Left ventricle myocardium superior (tissue), 1 donor: ENCODE measurements at regions not wholly inside any gene's neighbourhood (a gene's known extent, or its start where the extent isn't known, plus 50 kb on each side); places are given as distances from the start of the nearest gene placed in this dataset.

Experiments
- ATAC-seq: fragments of 200-7000 bp; cut with Tn5 transposase; one replicate; pipeline ENCODE4 v1.9.1; 2020; ENCODE audit warnings: mild to moderate bottlenecking, moderate library complexity
- DNase-seq: peaks from one replicate; pipeline ENCODE4 v3.0.0-alpha.2; 2020
- intact Hi-C: fragments of 100-400 bp; cut with micrococcal nuclease; formaldehyde crosslinking; loops from one replicate; pipeline ENCODE4 v1.11.0; 2022
- donor health status: DM: no; HTN: yes; CAD: no; lungs with severe emphysema.

DNA sequence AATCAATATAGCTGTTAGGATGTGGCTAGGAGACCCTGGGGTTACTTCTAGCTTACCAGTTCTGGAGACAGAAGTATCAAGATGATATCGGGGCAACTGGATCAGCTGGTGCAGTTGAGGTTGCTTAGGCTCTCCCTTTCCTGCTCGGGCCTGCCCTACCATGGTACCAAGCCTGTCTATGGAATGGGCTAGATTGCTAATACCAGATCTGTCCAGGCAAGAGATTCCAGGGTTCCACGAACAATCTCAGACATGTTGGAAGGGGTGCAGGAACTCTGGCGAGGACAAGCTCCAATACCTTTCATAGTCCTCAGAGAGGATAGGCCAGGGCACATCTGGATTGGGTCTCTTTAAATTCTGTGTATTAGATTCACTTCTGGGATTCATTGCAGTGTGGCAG, 53.8 kb downstream of the ADM start:
- ATAC-seq (no peak), DNase-seq (no peak)
- intact Hi-C loops = no loop called here

DNA sequence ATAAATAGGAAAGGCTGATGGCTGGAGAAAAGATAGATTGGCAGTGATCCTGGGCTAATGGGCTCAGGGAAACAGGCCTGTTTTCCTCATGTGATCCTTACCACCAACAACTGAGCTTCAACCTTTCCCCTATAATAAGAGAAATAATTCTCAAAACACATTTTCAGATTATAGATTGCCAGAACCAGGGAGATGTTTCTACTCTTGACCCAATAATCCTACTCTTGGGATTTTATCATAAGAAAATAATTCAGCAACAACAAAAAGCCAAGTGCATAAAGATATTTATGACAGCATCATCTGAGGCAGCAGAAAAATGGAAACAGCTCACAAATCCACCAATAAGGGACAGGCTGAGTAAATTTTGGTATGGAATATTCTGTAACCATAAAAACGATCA, 54.3 kb downstream of the ADM start:
- intact Hi-C loops = no loop called here

DNA sequence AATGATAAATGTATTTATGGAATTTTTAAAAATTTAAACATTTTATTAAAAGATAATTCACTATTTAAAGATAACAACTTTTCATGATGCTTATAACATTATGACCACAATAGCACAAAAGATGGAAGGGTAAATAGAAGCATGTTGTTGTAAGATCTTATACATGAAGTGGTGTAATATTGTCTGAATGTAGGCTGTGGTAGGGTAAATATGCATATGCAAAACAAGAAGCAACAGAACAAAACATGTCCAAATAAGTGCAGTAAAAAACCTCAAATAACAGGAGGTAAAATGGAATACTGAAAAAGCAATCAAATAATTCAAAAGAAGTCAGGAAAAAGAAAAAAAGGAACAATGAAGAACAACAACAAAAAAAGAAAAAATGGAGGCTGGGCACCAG, 56.0 kb downstream of the ADM start:
- DNase-seq (no peak), ATAC-seq (no peak)
- intact Hi-C loops = no loop called here

More for the DNA sequence above, 54.3 kb downstream of the ADM start:
- DNase-seq = no peak
- no peak for ATAC-seq

DNA sequence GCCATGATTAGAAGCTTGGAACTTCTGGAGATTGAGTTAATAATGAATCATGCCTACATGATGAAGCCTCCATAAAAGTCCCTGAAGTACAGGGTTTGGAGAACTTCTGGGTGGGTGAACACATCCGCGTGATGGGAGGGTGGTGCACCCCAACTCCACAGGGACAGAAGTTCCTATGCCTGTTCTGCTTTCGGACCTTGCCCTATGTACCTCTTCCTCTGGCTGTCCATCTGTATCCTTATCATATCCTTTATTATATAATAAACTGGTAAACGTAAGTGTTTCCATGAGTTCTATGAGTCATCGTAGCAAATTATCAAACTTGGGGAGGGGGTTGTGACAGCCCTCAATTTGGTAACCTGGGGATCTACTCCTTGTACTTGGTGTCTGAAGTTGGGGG, 60.2 kb downstream of the ADM start:
- DNase-seq = no peak
- intact Hi-C loops = no loop called here
- ATAC-seq = no peak

DNA sequence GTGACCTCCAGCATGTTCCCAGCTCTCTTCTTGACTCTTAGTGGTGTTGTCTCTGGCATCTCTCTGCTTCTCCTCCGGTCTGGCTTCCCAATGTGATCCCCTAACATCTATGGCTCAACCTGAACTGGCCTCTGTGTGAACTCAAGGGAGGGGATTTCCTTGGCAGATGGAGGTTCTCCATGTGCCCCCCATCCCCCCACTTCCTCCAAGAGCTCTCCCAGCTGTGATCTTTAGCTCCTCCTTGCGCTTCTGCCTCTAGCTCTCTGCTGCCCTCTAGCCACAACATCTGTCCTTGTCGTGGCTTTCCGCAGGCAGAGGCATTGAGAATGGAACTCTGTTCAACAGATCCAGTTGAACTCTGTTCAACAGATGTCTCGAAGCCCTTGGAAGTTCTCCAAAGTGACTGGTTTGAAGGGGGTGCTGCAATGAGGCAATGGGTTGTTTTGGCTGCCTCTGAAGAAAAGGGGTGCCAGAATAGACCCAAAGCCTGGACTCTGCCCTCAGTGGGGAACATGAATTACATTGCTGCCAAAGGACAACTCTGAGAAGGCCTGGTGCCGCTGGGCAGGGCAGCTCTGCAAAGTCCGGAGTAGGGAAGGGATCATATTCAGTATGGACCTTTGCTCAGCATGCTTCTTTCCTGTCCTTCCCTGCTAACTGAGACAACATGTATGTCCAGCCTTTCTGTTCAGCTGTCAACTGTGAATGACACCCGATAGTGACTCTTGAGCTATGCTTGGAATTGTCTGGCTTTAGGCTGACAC, 61.9 kb downstream of the ADM start:
- DNase-seq = peak; percentile 80
- peak; percentile 96 for ATAC-seq
- intact Hi-C loops = no loop called here

DNA sequence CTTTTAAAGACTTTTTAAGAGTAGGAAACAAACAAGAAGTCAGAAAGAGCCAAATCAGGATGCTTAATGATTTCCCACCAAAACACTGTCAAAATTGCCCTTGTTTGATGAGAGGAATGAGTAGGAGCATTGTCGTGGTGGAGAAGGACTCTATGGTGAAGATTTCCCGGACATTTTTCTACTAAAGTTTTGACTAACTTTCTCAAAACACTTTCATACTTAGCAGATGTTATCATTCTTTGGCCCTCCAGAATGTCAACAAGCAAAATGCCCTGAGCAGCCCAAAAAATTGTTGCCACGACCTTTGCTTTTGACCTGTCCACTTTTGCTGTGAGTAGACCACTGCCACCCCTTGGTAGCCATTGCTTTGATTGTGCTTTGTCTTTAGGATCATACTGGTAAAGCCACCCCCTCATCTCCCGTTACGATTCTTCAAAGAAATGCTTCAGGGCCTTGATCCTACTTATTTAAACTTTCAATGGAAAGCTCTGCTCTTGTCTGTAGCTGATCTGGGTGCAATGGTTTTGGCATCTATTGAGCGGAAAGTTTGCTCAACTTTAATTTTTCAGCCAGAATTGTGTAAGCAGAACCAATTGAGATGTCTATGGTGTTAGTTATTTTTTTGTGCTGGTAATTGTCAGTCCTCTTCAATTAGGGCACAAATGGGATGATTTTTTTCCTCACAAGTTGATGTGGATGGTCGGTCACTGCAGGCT, 67.2 kb downstream of the ADM start:
- ATAC-seq = no peak

DNA sequence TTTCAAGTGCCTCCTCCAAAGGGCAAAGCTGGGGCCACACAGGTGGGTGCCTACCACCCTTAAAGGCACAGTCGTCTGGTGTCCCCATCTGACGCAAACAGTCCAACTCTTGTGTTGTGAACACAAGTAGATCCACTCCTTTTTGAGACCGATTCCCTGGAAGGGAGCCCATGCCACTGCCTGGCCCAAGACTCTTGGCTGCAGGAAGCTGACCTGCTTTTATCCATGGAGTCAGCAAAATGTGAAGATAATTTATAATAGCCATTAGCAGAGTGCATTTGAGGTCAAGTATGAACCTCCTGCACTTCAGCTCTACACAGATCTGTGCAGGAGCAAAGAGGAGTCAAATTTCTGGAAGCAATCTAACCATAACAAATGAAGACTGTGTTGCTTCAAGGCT, 68.5 kb downstream of the ADM start:
- intact Hi-C loops = no loop called here
- ATAC-seq (peak; percentile 41), DNase-seq (no peak)

More for the DNA sequence above, 67.2 kb downstream of the ADM start:
- no peak for DNase-seq
- intact Hi-C loops = no loop called here

DNA sequence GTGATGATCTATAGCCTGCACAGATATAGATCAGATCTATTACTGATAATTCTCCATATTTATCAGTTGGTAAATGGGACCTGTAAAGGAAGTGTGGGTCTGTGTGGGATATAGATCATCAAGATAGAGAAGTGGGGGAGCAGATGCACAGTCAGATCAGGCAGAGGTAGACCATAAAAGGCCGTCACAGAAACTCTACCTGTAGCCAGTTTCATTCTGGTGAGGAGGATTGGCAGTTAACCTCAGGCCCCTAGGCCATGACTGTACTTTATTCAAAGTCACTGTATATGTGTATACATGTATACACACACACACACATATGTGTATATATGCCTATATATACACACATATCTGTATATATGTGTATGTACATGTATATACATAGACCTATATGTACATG, 69.1 kb downstream of the ADM start:
- intact Hi-C loops = no loop called here
- DNase-seq = no peak
- ATAC-seq = no peak

DNA sequence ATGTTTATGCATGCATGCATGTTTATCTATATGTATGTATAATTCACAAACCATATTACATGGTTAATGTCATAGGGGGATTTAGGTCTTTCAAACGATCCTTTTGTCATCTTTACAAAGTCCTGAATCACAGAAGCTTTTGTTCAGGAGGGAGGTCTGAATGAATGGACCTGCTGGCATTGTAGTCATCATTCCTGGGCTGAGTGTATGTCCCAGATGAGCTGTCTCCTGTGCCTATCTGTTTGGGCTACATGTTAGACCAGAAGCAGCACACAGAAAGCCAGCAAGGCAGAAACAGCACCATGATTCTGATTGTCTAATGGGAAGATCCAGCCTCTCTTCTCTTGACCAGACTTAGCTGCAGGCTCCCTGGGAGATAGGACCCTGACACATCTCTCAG, 69.5 kb downstream of the ADM start:
- ATAC-seq (no peak), DNase-seq (no peak)
- intact Hi-C loops = no loop called here

DNA sequence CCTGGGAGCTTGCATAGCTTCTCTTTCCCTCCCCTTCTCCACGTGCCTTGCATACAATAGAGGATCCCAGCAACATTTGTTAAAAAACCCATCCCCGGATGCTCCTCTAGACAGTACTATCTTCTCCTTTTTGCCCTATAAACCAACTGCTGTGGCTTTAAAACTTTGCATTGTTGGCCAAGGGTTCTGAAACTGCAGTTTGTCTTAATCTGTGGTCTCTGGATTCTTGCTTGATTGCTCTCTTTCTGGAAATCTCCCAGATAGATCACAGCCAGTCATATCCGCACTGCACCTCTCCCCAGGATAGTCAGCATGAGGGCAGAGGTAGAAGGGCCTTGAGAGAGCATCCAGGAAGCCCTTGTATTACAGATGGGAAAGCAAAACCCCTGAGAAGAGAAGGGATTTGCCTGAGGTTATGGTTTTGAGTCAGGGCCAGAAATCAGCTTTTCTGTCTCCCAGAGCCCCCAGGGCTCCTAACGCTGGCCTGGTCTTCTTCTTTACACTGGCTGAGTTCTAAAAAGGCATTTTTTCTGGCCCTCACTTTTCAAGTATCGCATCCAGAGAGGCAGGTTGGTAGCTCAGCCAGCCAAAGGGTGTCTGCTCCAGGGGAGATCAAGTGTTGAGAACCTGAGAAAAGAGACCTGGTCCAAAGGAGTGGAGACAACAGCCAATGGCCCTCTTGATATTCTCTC, 70.6 kb downstream of the ADM start:
- intact Hi-C loops = no loop called here
- ATAC-seq = no peak
- DNase-seq = no peak

DNA sequence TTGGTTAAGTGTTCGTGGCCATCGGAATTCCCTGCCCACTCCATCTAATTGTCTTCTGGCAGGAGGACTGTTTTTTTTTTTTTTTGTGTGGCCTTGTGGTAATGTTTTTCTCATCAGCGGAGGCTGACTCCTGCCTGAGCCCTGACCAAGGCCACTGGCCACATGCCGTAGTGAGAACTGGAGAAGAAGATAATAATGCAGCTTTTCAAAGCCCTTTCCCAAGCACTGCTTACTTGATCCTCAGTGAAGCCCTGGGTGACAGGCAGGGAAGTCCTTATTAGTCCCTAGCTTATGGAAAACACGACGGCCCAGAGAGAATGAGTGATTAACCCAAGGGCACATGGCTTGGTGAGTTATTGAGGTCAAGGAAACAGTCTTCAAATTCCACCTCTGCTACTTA, 71.2 kb downstream of the ADM start:
- ATAC-seq (no peak), DNase-seq (no peak)
- intact Hi-C loops = no loop called here

DNA sequence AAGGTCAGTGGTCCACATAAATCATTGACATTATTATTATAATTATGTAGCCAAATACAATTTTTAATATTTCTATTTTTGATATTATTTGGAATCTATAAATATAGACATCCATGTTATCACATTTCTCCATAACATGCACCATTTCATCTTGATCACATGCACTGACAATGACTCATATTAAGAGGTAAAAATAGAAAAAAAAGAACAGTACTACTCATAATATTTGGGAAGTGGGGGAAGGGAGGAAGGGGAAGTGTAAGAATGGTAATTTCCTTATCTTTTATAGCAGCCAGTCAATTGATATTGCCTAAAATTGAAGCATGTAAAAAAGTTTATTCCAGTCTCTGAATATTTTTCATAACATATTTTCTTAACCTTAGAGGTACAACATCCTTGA, 72.3 kb downstream of the ADM start:
- no peak for ATAC-seq
- intact Hi-C loops = no loop called here

DNA sequence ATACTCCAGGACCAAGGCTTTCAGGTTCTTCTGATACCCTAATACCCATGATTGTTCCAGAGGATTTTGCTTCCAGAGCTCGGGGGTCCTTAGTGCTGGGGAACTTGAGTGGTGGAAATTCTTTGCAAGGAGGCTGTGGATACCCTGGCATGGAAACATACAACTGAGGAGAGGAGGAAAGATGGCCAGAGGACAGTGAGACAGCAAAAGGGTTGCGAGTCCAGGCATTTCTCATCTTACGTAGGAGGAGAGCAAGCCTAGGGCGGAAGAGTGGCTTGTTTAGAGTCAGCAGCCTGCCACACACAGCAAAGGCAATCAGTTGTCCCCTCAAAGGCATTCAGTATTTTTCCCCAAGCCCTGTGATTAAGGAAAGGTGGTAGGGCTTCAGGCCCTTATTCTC, 73.5 kb downstream of the ADM start:
- intact Hi-C loops = no loop called here
- ATAC-seq (no peak), DNase-seq (no peak)

More for the DNA sequence above, 72.3 kb downstream of the ADM start:
- no peak for DNase-seq

DNA sequence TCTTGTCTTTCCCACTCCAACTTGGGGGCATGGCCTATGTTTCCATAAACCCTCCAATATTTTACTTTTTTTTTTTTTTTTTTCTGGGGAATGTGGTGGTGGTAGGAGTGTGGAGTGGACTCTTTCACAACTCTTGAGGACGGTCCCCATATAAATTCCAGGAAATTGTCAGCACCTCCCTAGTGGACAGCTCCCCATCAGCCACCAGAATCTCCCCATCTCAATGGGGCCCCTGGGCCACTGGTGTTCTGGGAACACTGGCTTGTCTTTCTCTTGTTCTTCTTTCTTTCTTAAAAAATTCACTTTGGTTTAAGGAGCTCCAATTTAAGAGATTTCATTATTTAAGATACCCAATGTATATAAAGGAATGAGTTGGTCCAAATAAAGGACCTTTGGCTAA, 74.1 kb downstream of the ADM start:
- intact Hi-C loops = no loop called here
- ATAC-seq (peak; percentile 51), DNase-seq (no peak)

DNA sequence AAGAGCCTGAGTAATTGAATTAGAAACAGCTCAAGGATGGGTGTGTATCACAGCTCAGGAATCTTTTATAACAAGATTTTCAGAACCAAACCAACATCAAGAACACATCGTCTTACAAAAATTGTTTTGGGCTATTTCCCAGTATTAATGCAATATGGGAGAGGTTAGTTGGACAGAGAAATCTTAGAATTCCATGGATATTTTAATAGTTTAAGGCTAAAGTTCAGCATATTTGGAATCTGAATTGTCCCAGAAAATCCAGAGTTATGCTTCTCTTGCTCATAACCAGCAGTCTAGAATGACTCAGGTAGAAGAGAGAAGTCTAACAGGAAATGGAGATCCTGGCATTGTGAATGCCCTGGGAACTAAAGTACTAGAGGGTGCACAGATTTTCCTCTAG, 74.6 kb downstream of the ADM start:
- DNase-seq = no peak
- ATAC-seq = peak; percentile 27
- intact Hi-C loops = no loop called here

DNA sequence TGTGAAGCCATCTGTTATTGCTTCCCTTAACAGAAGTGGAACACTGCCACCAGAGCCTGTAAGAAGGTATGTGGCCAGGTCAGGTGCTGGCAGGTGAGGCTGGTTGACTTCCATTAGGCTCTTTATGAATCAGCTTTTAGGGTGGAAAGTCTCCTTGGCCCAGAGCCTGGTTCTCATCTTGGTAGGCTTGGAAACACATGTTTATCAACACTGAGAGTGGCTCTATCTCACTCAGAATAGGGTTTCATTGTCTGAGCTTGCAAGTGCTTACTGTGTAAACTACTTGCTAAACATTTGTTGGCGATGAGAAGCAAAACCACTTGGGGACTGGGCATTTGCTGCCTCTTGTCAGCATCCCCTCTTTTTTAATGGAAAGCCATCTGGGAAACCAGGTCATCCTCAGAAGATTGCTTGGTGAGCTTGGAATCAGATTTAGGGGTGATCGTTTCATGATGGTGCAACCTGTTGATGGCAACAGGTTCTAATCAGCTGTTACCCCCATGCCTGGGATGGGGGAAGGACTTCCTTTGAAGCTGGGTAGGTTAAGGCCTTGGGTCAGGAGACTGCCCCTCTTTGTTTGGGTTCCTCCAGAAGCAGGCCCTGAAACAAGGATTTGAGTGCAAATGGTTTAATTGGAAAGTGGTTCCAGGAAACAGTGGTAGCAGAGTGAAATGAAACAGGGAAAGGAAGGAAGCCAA, 75.0 kb upstream of the AMPD3 start:
- no peak for DNase-seq
- ATAC-seq = no peak
- intact Hi-C loops = no loop called here

DNA sequence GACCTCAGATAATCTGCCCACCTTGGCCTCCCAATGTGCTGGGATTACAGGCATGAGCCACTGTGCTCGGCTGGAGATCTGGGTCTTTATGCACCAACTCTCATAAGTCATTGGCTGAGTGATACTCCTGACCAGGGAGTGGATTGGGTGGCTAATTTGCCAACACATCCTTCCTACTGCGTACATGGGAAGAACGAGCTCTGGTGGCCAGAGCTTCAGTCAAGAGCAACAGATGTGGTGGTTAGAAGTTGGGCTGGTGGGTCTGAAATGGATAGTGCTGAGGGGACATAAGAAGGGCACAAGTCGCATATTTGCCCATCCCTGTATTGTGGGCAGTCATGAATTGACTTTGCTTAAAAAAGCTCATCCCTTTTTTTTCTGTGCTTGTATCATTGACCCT, 74.1 kb upstream of the AMPD3 start:
- intact Hi-C loops = no loop called here
- ATAC-seq = no peak
- DNase-seq = no peak

DNA sequence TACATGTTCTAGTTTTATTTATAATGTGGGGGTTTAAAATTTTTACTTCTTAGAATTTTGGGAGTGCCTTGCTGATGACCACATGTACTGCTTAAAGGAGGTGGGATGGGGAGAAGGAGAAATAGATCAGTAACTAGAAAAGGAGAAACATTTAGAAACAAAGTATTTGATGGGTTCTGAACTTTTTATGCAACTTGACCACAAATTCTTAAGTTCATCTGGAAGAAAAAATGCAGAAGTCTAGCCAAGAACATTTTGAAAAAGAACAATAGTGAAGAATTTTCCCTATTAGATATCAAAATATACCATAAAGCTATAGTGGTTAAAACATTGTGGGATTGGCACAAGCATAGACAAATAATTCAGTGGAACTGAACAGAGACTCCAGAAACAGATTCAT, 73.3 kb upstream of the AMPD3 start:
- ATAC-seq (no peak), DNase-seq (no peak)
- intact Hi-C loops = no loop called here

DNA sequence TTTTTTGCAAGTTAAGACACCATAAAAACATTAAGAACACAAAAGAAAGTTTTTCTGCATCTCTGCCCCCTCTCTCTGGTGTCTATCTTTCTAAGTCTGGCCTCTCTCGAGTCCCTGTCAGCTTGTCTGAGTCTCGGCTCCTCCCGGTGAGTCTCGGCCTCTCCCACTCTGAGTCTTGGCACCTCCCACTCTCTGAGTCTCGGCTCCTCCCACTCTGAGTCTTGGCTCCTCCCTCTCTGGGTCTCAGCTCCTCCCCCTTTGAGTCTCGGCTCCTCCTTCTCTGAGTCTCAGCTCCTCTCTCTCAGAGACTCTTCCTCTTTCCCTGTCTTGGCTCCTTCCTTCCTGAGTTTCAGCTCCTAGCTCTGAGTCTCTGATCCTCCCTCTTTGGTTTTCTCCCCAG, 72.5 kb upstream of the AMPD3 start:
- ATAC-seq = no peak
- intact Hi-C loops = no loop called here
- DNase-seq = no peak

DNA sequence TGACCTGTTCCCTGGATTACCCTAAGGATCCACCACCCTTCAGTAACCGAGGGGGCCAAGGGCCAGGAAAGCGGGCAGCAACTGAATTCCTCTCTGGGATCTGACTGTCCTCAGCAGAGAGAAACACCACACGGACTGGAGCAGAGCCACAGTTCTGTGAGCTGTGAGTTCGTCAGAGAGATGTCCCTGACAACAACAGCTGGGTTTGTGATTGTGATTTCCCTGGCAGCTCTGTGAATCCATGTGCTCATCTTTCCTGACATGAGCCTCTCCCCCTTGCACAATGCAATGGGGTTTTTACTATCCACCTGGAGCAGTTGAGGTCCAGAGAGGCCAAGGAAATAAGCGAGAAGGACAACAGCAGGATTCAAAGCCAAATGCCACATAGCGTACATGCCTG, 69.4 kb upstream of the AMPD3 start:
- ATAC-seq = no peak
- intact Hi-C loops = no loop called here
- DNase-seq = peak; percentile 52
